ENCODE measurements at regions not wholly inside any gene's neighbourhood (a gene's known extent, or its start where the extent isn't known, plus 50 kb on each side); places are given as distances from the start of the nearest gene placed in this dataset.
A peak's percentile ranks its signal among the peaks of the same experiment; 100 is the strongest.

GRCh38 chr4:177605252-177605651 is 163.0 kb upstream of the AGA start:
- Histone ChIP-seq H3K27ac (ENCODE audit: low read depth, low read length) (no peak overlapping the region), H3K4me1 (ENCODE audit: control insufficient read depth in 1 of 2, insufficient read depth in 2 of 2, low read length in 2 of 2) (no peaks in the 10 kb centered on the region), H3K4me3 (ENCODE audit: low read depth in 1 of 2, low read length in 2 of 2) (no peak overlapping the region), H3K9me3 (ENCODE audit: control insufficient read depth in 1 of 2, low read length in 2 of 2) (no peaks in the 10 kb centered on the region), H3K36me3 (ENCODE audit: control insufficient read depth in 1 of 2, insufficient read depth in 2 of 2, low read length in 2 of 2) (no peaks in the 10 kb centered on the region), H3K9ac (ENCODE audit: low read depth in 1 of 2, low read length in 2 of 2) (no peak overlapping the region), H3K27me3 (ENCODE audit: control insufficient read depth in 1 of 2, insufficient read depth in 2 of 2, low read length in 2 of 2) (no peaks in the 10 kb centered on the region)

- Histone ChIP-seq H3K36me3 (ENCODE audit: control insufficient read depth in 1 of 2, insufficient read depth in 2 of 2, low read length in 2 of 2) (no peaks in the 10 kb centered on the region), H3K27me3 (ENCODE audit: control insufficient read depth in 1 of 2, insufficient read depth in 2 of 2, low read length in 2 of 2) (no peaks in the 10 kb centered on the region), H3K4me3 (ENCODE audit: low read depth in 1 of 2, low read length in 2 of 2) (no peak overlapping the region), H3K9me3 (ENCODE audit: control insufficient read depth in 1 of 2, low read length in 2 of 2) (no peaks in the 10 kb centered on the region), H3K27ac (ENCODE audit: low read depth, low read length) (no peak overlapping the region), H3K9ac (ENCODE audit: low read depth in 1 of 2, low read length in 2 of 2) (no peak overlapping the region), H3K4me1 (ENCODE audit: control insufficient read depth in 1 of 2, insufficient read depth in 2 of 2, low read length in 2 of 2) (peaks cover under 1 to 5% of the 10 kb centered on the region in 2 donors)
These were observed 164.9 kb upstream of the AGA start for GRCh38 chr4:177607111-177607573.

GRCh38 chr4:177611974-177612664 is 169.9 kb upstream of the AGA start:
- Histone ChIP-seq H3K27ac (ENCODE audit: low read depth, low read length) (no peak overlapping the region), H3K4me3 (ENCODE audit: low read depth in 1 of 2, low read length in 2 of 2) (peak overlapping the region in 1 of 2 donors; percentile 11)

GRCh38 chr4:177612684-177613083 is 170.4 kb upstream of the AGA start:
- H3K4me1 ChIP-seq (ENCODE audit: control insufficient read depth in 1 of 2, insufficient read depth in 2 of 2, low read length in 2 of 2) = peaks cover 3 to 7% of the 10 kb centered on the region in 2 donors
- H3K27me3 ChIP-seq (ENCODE audit: control insufficient read depth in 1 of 2, insufficient read depth in 2 of 2, low read length in 2 of 2) = no peaks in the 10 kb centered on the region
- no peak overlapping the region for H3K4me3 ChIP-seq (ENCODE audit: low read depth in 1 of 2, low read length in 2 of 2)
- H3K9ac ChIP-seq (ENCODE audit: low read depth in 1 of 2, low read length in 2 of 2) = no peak overlapping the region
- no peak overlapping the region for H3K27ac ChIP-seq (ENCODE audit: low read depth, low read length)
- no peaks in the 10 kb centered on the region for H3K9me3 ChIP-seq (ENCODE audit: control insufficient read depth in 1 of 2, low read length in 2 of 2)
- H3K36me3 ChIP-seq (ENCODE audit: control insufficient read depth in 1 of 2, insufficient read depth in 2 of 2, low read length in 2 of 2) = no peaks in the 10 kb centered on the region

More at GRCh38 chr4:177611974-177612664, 169.9 kb upstream of the AGA start:
- H3K9ac ChIP-seq (ENCODE audit: low read depth in 1 of 2, low read length in 2 of 2) = no peak overlapping the region
- H3K4me1 ChIP-seq (ENCODE audit: control insufficient read depth in 1 of 2, insufficient read depth in 2 of 2, low read length in 2 of 2) = peaks cover 3 to 7% of the 10 kb centered on the region in 2 donors
- H3K9me3 ChIP-seq (ENCODE audit: control insufficient read depth in 1 of 2, low read length in 2 of 2) = no peaks in the 10 kb centered on the region
- no peaks in the 10 kb centered on the region for H3K27me3 ChIP-seq (ENCODE audit: control insufficient read depth in 1 of 2, insufficient read depth in 2 of 2, low read length in 2 of 2)
- no peaks in the 10 kb centered on the region for H3K36me3 ChIP-seq (ENCODE audit: control insufficient read depth in 1 of 2, insufficient read depth in 2 of 2, low read length in 2 of 2)

- Histone ChIP-seq H3K27ac (ENCODE audit: low read depth, low read length) (no peak overlapping the region), H3K4me3 (ENCODE audit: low read depth in 1 of 2, low read length in 2 of 2) (no peak overlapping the region), H3K36me3 (ENCODE audit: control insufficient read depth in 1 of 2, insufficient read depth in 2 of 2, low read length in 2 of 2) (no peaks in the 10 kb centered on the region), H3K4me1 (ENCODE audit: control insufficient read depth in 1 of 2, insufficient read depth in 2 of 2, low read length in 2 of 2) (no peaks in the 10 kb centered on the region), H3K9ac (ENCODE audit: low read depth in 1 of 2, low read length in 2 of 2) (no peak overlapping the region), H3K9me3 (ENCODE audit: control insufficient read depth in 1 of 2, low read length in 2 of 2) (no peaks in the 10 kb centered on the region), H3K27me3 (ENCODE audit: control insufficient read depth in 1 of 2, insufficient read depth in 2 of 2, low read length in 2 of 2) (no peaks in the 10 kb centered on the region)
These were observed 190.2 kb upstream of the AGA start for GRCh38 chr4:177632481-177632880.

GRCh38 chr4:177638871-177639270 is 196.6 kb upstream of the AGA start:
- Histone ChIP-seq H3K36me3 (ENCODE audit: control insufficient read depth in 1 of 2, insufficient read depth in 2 of 2, low read length in 2 of 2) (no peaks in the 10 kb centered on the region), H3K27ac (ENCODE audit: low read depth, low read length) (no peak overlapping the region), H3K4me3 (ENCODE audit: low read depth in 1 of 2, low read length in 2 of 2) (no peak overlapping the region), H3K4me1 (ENCODE audit: control insufficient read depth in 1 of 2, insufficient read depth in 2 of 2, low read length in 2 of 2) (no peaks in the 10 kb centered on the region), H3K27me3 (ENCODE audit: control insufficient read depth in 1 of 2, insufficient read depth in 2 of 2, low read length in 2 of 2) (no peaks in the 10 kb centered on the region), H3K9me3 (ENCODE audit: control insufficient read depth in 1 of 2, low read length in 2 of 2) (no peaks in the 10 kb centered on the region), H3K9ac (ENCODE audit: low read depth in 1 of 2, low read length in 2 of 2) (no peak overlapping the region)

GRCh38 chr4:177640864-177641263 is 198.6 kb upstream of the AGA start:
- no peaks in the 10 kb centered on the region for H3K27me3 ChIP-seq (ENCODE audit: control insufficient read depth in 1 of 2, insufficient read depth in 2 of 2, low read length in 2 of 2)
- no peaks in the 10 kb centered on the region for H3K36me3 ChIP-seq (ENCODE audit: control insufficient read depth in 1 of 2, insufficient read depth in 2 of 2, low read length in 2 of 2)
- H3K27ac ChIP-seq (ENCODE audit: low read depth, low read length) = no peak overlapping the region
- H3K4me3 ChIP-seq (ENCODE audit: low read depth in 1 of 2, low read length in 2 of 2) = no peak overlapping the region
- H3K9ac ChIP-seq (ENCODE audit: low read depth in 1 of 2, low read length in 2 of 2) = no peak overlapping the region
- H3K4me1 ChIP-seq (ENCODE audit: control insufficient read depth in 1 of 2, insufficient read depth in 2 of 2, low read length in 2 of 2) = no peaks in the 10 kb centered on the region
- no peaks in the 10 kb centered on the region for H3K9me3 ChIP-seq (ENCODE audit: control insufficient read depth in 1 of 2, low read length in 2 of 2)

GRCh38 chr4:177660223-177660622 is 218.0 kb upstream of the AGA start:
- H3K4me1 ChIP-seq (ENCODE audit: control insufficient read depth in 1 of 2, insufficient read depth in 2 of 2, low read length in 2 of 2) = no peaks in the 10 kb centered on the region
- H3K4me3 ChIP-seq (ENCODE audit: low read depth in 1 of 2, low read length in 2 of 2) = no peak overlapping the region
- no peaks in the 10 kb centered on the region for H3K36me3 ChIP-seq (ENCODE audit: control insufficient read depth in 1 of 2, insufficient read depth in 2 of 2, low read length in 2 of 2)

GRCh38 chr4:177667687-177668086 is 225.4 kb upstream of the AGA start:
- Histone ChIP-seq H3K27me3 (ENCODE audit: control insufficient read depth in 1 of 2, insufficient read depth in 2 of 2, low read length in 2 of 2) (no peaks in the 10 kb centered on the region), H3K36me3 (ENCODE audit: control insufficient read depth in 1 of 2, insufficient read depth in 2 of 2, low read length in 2 of 2) (no peaks in the 10 kb centered on the region), H3K27ac (ENCODE audit: low read depth, low read length) (no peak overlapping the region), H3K9ac (ENCODE audit: low read depth in 1 of 2, low read length in 2 of 2) (no peak overlapping the region), H3K4me3 (ENCODE audit: low read depth in 1 of 2, low read length in 2 of 2) (no peak overlapping the region), H3K9me3 (ENCODE audit: control insufficient read depth in 1 of 2, low read length in 2 of 2) (no peaks in the 10 kb centered on the region), H3K4me1 (ENCODE audit: control insufficient read depth in 1 of 2, insufficient read depth in 2 of 2, low read length in 2 of 2) (no peaks in the 10 kb centered on the region)

More at GRCh38 chr4:177660223-177660622, 218.0 kb upstream of the AGA start:
- Histone ChIP-seq H3K27me3 (ENCODE audit: control insufficient read depth in 1 of 2, insufficient read depth in 2 of 2, low read length in 2 of 2) (no peaks in the 10 kb centered on the region), H3K9me3 (ENCODE audit: control insufficient read depth in 1 of 2, low read length in 2 of 2) (no peaks in the 10 kb centered on the region), H3K27ac (ENCODE audit: low read depth, low read length) (no peak overlapping the region), H3K9ac (ENCODE audit: low read depth in 1 of 2, low read length in 2 of 2) (no peak overlapping the region)

GRCh38 chr4:177671387-177671786 is 229.2 kb upstream of the AGA start:
- no peak overlapping the region for H3K9ac ChIP-seq (ENCODE audit: low read depth in 1 of 2, low read length in 2 of 2)
- no peaks in the 10 kb centered on the region for H3K9me3 ChIP-seq (ENCODE audit: control insufficient read depth in 1 of 2, low read length in 2 of 2)
- H3K4me3 ChIP-seq (ENCODE audit: low read depth in 1 of 2, low read length in 2 of 2) = no peak overlapping the region
- H3K27ac ChIP-seq (ENCODE audit: low read depth, low read length) = no peak overlapping the region
- H3K36me3 ChIP-seq (ENCODE audit: control insufficient read depth in 1 of 2, insufficient read depth in 2 of 2, low read length in 2 of 2) = no peaks in the 10 kb centered on the region
- H3K4me1 ChIP-seq (ENCODE audit: control insufficient read depth in 1 of 2, insufficient read depth in 2 of 2, low read length in 2 of 2) = no peaks in the 10 kb centered on the region
- H3K27me3 ChIP-seq (ENCODE audit: control insufficient read depth in 1 of 2, insufficient read depth in 2 of 2, low read length in 2 of 2) = no peaks in the 10 kb centered on the region
